Fibroblast of peridontal ligament (primary cell): ENCODE measurements at regions not wholly inside any gene's neighbourhood (a gene's known extent, or its start where the extent isn't known, plus 50 kb on each side); places are given as distances from the start of the nearest gene placed in this dataset.

Experiments used
- DNase-seq: peaks from one replicate; pipeline ENCODE4 v3.0.0-alpha.2; 2010; ENCODE audit errors: extremely low read depth

GRCh38 chr12:107402041-107403022 is 283.3 kb upstream of the PWP1 start:
- peak; percentile 64 for DNase-seq

- DNase-seq = peak; percentile 17
These were observed 280.6 kb upstream of the PWP1 start for GRCh38 chr12:107404981-107405380.

GRCh38 chr12:107405436-107405835 is 280.2 kb upstream of the PWP1 start:
- DNase-seq = no peak

- DNase-seq = no peak
These were observed 278.7 kb upstream of the PWP1 start for GRCh38 chr12:107406932-107407331.

- peak; percentile 49 for DNase-seq
These were observed 273.6 kb upstream of the PWP1 start for GRCh38 chr12:107411792-107412535.

- DNase-seq = peak; percentile 58
These were observed 270.5 kb upstream of the PWP1 start for GRCh38 chr12:107415071-107415470.

- peak; percentile 75 for DNase-seq
These were observed 269.8 kb upstream of the PWP1 start for GRCh38 chr12:107415834-107416233.

- DNase-seq = no peak
These were observed 268.6 kb upstream of the PWP1 start for GRCh38 chr12:107417004-107417403.

GRCh38 chr12:107418981-107419380 is 266.6 kb upstream of the PWP1 start:
- no peak for DNase-seq

GRCh38 chr12:107423531-107423930 is 262.1 kb upstream of the PWP1 start:
- no peak for DNase-seq

GRCh38 chr12:107429006-107429705 is 256.4 kb upstream of the PWP1 start:
- DNase-seq = no peak

GRCh38 chr12:107431942-107432341 is 253.7 kb upstream of the PWP1 start:
- no peak for DNase-seq

- DNase-seq = peak; percentile 86
These were observed 250.5 kb upstream of the PWP1 start for GRCh38 chr12:107435072-107435471.

GRCh38 chr12:107435520-107435919 is 250.1 kb upstream of the PWP1 start:
- peak; percentile 31 for DNase-seq

GRCh38 chr12:107436376-107436775 is 249.2 kb upstream of the PWP1 start:
- DNase-seq = peak; percentile 56

GRCh38 chr12:107436836-107437235 is 248.8 kb upstream of the PWP1 start:
- DNase-seq = no peak

GRCh38 chr12:107437954-107438353 is 247.6 kb upstream of the PWP1 start:
- DNase-seq = no peak

GRCh38 chr12:107439026-107439738 is 246.4 kb upstream of the PWP1 start:
- DNase-seq = no peak

- DNase-seq = no peak
These were observed 245.0 kb upstream of the PWP1 start for GRCh38 chr12:107440606-107441005.

GRCh38 chr12:107441665-107442300 is 243.8 kb upstream of the PWP1 start:
- peak; percentile 75 for DNase-seq
